A172 (cell line): ENCODE measurements at regions not wholly inside any gene's neighbourhood (a gene's known extent, or its start where the extent isn't known, plus 50 kb on each side); places are given as distances from the start of the nearest gene placed in this dataset.
"Not testable (repeated sequence)": the region's sequence is repeated elsewhere in the genome, so short reads cannot be mapped to it uniquely, and the experiment has no call there.

Source experiments
- DNase-seq: peaks from one replicate; pipeline ENCODE4 v3.0.0-alpha.2; 2015; ENCODE audit warnings: low spot score

DNA sequence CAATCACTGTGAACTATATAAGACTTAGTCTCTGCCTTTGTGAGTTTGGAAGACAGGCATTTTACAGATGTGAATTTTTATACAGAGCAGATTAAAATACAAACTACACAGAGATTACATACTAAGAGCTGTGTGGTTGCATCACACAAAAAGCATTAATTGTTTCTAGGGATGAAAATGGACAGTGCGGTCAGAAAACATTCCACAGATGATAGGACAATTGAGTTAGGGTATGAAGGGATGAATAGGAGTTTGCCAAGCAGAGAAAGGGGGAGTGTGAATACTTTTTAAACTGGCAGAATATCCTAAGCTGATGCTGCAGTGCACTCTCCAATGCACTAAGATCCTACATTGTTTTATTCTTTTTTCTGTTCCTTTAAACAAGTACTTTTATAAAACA lies 345.8 kb downstream of the VRK1 start:
- no peak for DNase-seq

DNA sequence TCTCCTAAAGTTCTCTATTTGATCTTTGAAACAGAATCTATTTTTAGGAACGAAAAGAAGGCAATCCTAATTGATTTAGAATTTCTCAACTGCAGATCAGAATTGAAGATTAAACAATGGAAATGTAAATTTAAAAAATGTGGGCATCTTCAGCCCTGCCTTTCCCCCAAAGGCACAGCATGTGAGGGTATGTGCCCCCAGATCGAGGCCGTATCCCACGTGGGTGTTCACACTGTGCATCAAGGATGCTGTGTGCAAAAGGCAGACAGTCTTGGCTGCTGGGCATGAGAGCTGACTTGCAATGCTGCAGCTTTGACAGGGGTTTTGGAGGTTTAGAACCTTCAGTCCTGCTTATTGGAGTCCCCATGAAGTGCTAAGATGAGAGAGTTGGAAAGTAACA lies 346.3 kb downstream of the VRK1 start:
- DNase-seq = no peak

DNA sequence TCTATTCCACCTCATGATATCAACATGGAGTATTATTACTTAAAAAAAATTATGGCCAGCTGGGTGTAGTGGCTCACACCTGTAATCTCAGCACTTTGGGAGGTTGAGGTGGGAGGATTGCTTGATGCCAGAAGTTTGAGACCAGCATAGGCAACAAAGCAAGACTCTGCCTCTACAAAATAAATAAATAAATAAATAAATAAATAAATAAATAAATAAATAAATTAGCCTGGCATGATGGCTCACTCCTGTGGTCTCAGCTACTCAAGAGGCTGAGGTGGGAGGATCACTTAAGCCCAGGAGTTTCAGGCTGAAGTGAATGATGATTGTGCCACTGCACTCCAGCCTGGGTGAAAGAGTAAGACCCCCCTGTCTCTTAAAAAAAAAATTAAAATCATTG lies 350.8 kb downstream of the VRK1 start:
- not testable (repeated sequence) for DNase-seq

DNA sequence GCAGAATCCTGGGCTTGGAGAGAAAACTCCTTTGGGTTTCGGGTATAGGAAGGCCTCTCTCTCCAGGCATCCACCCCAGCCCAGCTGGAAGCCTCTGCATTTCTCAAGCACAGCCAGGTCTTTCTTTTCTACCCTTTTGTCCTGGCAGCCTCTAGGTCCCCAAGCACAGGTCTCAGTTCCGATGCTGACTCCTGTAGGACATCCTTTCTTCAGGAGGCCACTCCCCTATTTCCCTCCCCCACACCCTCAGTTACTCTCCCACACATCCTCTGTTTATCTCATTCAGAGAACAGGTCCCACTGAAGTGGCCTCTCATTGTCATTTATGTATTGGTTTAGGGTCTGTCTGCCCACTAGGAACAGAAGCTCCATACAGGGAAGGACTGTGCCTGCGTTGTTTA lies 352.6 kb downstream of the VRK1 start:
- no peak for DNase-seq

DNA sequence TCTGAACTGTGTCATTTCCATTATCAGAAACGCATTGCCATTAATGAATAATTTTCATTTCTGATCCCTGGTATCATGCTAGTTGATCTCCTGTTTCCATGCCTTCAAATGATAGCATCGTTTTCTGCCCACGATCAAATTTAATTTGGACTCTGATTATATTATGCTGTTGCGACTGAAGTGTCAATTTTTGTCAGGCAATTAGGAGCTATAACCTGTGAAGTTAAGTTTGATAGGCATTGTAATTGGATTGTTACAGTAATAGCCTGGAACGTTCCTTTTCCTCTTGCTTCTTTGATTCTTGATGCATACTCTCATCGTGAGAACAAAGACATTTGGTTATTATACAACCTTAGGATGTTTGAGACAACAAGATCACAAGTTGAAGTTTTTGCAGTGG lies 356.3 kb downstream of the VRK1 start:
- DNase-seq = no peak

DNA sequence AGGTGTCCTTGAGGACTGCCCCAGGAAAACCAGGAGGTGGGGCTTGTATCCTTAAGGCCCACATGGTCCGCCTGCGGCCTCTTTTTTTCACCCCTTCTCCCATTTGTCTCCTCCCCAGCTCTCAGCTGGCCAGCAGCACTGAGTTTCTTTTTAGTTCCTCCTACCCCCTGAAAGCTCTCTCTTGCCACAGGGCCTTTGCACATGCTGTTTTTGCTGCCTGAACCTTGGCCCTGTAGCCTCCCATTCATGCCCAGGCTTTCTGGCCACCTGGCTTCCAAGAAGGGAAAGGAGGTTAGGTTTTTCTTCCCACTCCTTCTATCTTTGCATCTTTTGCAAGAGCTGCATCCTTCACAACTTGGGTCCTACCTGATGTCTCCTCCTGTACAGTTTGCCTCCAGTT lies 358.1 kb downstream of the VRK1 start:
- no peak for DNase-seq

DNA sequence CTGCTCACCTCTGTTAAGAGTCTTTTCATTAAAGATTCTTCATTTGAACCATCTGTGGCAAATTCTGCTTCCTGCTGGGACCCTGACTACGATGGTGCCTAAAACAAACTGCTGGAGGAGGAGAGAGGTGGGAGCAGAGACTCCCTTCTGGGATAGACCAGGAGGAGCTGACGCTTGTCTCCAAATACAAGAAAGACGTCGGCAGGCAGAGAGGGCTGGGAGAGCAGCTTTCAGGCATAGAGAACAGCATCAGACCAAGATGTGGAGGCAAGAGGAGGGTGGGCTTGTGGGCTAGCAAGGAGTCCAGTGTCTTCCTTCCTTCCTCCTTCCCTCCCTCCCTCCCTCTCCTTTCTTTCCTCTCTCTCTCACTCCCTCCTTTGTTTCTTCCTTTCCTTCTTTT lies 358.6 kb downstream of the VRK1 start:
- DNase-seq = no peak

DNA sequence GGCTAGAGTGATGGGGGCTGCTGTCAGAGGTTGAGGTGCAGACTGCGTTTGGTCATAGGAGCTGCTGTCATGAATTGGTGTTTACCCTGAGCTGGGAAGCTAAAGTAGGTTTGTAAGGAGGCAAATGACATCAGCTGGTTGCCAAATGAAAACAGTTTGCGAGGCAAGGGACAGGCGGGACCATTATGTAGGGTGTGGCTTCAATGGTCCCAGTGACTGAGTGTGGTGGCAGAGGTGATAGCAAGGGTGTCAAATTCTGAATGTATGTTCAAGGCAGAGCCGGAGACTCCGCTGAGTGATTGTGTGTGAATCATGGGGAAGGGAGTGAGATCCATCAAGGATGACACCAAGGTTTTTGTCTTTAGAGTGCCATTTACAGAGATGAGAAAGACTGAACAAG lies 359.5 kb downstream of the VRK1 start:
- DNase-seq = no peak

DNA sequence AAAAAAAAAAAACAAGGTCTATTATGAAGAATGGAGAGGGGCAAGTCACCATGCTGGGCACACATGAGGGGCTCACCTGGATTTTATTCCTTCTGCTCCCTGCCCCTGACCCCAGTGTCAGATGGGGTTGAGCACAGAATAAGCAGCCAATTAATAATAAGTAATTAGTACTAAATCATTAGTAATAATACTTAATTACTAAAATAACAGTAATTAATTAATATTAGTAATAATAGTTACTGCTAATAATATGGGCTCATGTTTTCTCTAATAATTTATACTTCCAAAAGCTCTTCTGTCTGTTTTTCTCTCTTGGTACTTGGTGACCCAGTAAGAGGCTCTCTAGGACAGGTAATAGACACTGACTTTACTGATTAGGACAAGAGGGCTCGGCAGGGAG lies 360.9 kb downstream of the VRK1 start:
- no peak for DNase-seq

DNA sequence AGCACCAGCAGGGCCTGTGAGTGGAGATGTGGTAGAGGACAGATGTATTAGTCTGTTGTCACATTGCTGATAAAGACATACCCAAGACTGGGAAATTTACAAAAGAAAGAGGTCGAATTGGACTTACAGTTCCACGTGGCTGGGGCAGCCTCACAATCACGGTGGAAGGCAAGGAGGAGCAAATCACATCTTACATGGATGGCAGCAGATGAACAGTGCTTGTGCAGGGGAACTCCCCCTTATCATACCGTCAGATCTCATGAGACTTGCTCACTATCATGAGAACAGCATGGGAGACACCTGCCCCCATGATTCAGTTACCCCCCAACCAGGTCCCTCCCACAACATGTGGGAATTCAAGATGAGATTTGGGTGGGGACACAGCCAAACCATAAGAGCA lies 361.9 kb downstream of the VRK1 start:
- no peak for DNase-seq

DNA sequence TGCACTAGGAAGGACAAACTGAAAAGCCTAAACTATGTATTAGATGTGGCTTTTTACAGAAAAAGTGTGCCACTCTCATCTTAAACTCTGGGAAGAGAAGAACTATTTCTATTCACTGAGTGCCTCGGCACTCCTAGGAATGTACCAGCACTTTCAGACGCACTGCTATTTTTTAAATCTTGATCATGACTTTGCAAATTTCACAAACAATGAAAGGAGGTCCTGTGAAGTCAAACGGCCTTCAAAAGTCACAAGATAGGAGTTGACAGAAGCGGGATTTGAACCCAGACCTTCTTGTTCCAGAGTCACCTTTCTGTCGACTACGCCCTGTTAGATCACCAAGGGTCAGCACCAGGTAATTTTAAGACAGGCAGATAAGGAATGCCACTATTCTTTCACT lies 365.4 kb downstream of the VRK1 start:
- DNase-seq = no peak

DNA sequence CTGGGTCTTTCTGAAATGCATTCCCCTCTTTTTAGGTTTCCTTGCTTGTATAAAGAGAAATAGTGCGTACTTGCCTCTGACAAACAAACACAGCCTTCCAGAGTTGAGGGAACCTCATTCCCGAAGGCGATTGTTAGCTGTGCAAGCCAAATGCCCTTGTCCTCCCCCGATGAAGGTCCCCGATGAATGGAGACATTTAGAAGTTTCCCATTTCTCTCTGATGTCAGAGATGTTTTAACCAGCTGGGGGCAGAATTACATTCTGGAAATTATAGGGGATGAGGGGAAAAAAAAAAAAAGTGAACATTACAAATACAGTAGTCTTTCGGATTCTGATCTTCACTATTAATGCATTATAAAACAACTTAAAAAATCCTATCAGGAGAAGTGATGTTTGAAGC lies 366.8 kb downstream of the VRK1 start:
- no peak for DNase-seq

DNA sequence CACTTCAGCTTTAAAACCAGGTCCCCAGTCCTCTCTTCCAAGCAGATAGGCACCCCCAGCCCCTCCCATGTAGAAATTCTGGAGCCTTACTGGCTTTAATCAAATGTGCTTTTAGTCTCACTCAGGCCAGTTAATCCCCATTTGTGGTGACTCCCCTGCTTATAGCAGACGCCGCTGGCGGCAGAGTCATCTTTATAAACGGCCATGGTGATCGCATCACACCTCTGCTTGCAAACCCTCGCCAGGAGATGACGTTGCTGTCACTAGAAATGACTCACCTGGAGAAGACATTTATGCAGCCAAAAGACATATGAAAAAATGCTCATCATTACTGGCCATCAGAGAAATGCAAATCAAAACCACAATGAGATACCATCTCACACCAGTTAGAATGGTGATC lies 369.3 kb downstream of the VRK1 start:
- DNase-seq = peak; percentile 35

DNA sequence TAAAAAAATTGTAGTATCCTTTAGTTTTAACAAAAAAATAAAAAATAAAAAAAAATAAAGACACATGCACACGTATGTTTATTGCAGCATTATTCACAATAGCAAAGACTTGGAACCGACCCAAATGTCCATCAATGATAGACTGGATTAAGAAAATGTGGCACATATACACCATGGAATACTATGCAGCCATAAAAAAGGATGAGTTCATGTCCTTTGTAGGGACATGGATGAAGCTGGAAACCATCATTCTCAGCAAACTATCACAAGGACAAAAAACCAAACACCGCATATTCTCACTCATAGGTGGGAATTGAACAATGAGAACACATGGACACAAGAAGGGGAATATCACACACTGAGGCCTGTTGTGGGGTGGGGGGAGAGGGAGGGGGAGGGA lies 370.4 kb downstream of the VRK1 start:
- DNase-seq = not testable (repeated sequence)

DNA sequence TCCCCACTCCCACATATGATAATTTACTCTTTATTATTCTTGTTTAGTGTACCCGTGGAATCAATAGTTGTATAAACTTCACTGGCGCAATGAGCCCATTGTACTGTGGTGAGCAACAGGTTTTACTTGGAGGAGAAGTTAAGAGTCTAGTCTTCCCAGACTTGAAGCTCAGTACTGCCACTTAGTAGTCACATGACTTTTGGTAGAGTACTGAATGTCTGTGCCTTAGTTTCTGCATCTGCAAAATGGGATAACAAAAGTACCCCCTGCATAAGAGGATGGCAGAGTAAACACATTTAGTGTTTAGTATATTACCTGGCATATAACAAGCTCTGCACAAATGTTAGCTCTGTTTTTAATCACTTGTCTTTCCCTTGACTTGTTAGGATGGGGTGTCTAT lies 375.5 kb downstream of the VRK1 start:
- DNase-seq = no peak

DNA sequence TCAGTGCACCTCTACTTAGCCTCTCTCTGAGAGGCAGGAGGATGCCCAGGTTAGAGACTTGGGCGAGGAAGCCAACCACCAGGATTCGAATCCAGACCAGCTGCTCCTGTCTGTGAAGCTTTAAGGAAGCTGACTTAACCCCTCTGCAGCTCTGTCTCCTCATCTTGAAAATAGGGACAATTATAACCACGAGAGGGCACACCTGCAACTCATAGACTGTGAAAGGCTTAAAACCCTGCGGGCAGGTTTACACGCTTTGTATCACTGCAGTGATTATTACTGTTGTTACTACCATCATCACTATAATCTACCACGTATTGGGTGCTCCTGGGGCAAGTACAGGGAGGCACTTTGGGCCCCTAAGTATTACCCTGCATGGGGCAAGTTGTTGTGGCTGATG lies 379.8 kb downstream of the VRK1 start:
- DNase-seq = peak; percentile 23

DNA sequence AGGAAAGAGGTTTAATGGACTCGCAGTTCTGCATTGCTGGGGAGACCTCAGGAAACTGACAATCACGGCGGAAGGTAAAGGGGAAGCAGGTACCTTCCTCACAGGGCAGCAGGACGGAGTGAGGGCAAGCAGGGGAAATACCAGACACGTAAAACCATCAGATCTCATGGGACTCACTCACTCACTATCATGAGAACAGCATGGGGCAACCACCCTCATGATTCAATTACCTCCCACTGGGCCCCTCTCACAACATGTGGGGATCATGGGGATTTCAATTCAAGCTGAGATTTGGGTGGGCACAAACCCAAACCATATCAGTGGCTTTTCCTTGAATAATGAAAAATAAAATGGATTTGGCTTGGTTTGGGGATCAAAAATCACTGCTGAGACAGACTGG lies 380.5 kb downstream of the VRK1 start:
- DNase-seq = no peak

DNA sequence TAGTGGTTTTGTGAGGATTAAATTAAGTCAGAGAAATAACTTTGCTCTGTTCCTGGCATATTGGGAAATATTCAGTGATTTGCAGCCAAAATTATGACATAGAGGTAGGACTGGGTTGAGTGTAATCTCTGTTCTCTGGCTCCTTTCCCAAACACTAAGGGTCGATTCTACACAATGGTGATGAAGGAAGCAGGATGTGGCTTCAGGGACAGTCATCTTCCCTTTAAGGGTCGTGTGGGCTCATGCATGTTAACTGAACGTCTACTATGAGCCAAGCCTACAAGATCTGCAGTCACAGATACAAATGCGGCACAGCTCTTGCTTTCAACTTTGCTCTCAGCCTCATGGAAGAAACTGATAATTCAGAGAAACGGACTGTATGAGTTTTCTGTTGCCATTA lies 381.6 kb downstream of the VRK1 start:
- no peak for DNase-seq

DNA sequence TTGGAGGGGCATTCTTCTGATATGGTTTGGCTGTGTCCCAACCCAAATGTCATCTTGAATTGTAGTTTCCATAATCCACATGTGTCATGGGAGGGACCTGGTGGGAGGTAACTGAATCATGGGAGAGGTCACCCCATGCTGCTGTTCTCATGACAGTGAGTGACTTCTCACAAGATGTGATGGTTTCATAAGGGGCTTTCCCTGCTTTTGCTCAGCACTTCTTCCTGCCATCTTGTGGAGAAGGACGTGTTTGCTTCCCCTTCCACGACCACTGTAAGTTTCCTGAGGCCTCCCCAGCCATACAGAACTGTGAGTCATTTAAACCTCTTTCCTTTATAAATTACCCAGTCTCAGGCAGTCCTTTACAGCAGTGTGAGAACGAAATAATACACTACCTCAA lies 382.4 kb downstream of the VRK1 start:
- peak; percentile 18 for DNase-seq

DNA sequence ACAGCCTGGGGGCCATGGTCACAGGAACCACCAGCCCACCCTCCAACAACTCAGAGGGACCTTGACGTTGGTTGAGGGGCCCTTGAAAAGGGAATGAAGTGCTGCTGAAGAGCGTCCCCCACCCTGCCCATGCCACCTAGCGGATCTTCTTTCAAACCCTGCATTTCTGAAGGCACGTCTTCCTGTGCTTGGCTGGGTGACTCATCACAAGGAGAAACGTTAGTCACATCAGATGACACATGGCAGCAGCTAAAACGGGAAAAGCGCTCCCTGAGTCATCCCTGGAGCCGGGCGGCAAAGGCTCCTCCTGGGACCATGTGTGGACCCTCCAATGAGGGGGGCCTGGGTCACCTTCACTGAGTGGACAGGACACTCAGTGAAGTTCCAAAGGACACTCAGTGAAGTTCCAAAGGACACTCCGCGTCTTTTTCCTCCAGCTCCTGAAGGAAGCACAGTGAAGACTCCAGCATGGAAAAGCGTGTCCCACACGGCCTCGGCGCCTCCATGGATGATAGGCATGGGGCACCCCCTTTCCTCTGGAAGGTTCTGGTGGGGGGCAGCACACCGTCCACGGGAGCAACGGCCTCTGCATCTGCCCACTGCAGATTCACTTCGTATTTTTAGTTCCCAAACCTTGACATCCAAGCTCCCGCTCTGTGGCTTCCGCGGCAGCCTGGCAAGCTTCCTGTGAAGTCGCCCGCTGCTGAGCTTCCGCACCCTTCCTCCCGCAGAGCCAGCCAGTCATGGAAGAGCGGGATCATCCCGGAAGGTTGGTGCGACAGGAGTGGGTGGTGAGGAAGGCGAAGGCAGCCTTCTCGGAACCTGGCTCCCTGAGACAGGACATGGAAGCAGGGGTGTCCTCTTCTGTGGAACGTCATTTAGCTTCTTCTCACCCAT lies 383.4 kb downstream of the VRK1 start:
- DNase-seq = peak; percentile 82

DNA sequence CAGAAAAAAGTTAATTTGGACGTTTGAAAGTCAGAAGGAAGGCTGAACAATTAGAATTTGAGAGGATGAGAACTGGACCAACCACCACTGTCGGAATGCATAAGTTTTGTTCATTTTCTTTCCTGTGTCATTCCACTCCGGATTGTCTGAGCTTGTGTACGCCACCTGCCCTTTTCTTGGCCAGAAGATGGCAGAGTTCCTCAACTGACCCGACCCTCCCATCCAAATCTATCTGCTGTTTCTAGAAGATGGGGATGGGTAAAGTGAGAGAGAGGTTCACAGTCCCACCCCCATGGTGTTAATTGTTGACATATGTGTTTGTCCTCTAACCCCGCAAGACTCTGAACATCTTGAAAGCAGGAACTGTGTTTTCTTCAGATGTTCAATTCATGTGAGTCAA lies 388.0 kb downstream of the VRK1 start:
- no peak for DNase-seq

DNA sequence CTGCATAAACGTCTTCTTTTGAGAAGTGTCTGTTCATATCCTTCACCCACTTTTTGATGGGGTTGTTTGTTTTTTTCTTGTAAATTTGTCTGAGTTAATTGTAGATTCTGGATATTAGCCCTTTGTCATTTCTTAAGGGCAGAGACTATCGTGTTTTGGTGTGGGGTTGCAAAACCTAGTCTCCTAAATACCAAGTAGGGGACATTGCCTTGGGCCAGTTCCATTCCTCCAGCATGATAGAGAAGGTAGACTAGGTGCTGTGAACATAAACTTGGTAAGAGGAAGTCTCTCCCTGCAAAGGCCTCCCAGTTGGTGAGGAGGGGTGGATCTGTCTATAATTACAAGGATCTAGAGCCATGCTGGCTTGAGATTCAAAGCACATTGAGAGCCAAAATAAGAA lies 390.7 kb downstream of the VRK1 start:
- no peak for DNase-seq

DNA sequence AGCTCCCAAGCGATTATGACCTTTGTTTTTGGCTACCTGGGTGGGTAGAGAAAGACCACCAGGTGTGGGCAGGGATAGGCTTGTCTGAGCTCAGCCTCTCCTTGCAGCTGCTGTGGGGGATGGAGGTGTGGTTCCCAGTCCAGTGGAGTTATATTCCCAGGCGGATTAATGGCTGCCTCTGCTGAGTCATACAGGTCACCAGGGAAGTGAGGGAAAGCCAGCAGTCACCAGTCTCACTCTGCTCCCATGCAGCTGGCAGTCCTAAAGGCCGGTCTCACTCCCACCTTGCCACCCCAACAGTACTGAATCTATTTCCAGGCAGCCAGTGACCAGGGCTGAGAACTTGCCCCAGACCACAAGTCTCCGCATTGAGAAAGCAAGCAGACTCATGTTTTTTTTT lies 399.2 kb downstream of the VRK1 start:
- peak; percentile 13 for DNase-seq

DNA sequence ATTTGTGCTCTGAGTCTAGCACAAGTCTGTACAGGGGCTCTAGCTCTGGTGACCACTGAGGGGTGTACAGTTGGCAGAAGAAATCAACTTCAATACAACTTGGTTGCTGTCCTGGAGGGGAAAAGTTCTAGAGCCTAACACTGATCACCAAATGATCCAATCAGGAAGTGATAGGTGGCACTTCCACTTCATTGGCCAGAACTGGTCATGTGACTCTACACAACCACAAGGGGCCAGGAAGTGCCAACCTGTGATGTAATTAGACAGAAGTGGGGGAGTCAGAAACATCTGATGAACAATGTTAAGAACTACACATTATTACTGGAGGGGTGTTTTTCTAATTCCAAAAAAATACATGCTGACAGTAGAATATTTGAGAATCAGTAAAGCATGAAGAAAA lies 401.6 kb downstream of the VRK1 start:
- DNase-seq = no peak
